ENCODE measurements at regions not wholly inside any gene's neighbourhood (a gene's known extent, or its start where the extent isn't known, plus 50 kb on each side); places are given as distances from the start of the nearest gene placed in this dataset.

GRCh38 chr11:24078018-24078417 lies 418.8 kb upstream of the LUZP2 start:
- no peak for TF ChIP-seq CTCF (IDR thresholded peaks at IDR 0.05; ENCODE audit: insufficient read depth, low read depth, low read length, missing control alignments)
- H3K4me3 ChIP-seq (ENCODE audit: low read depth, low read length), result no peak overlapping the region
- no peak for DNase-seq (ENCODE audit: low read depth)

- no peak for TF ChIP-seq CTCF (IDR thresholded peaks at IDR 0.05; ENCODE audit: insufficient read depth, low read depth, low read length, missing control alignments)
- H3K4me3 ChIP-seq (ENCODE audit: low read depth, low read length), result no peak overlapping the region
- DNase-seq (ENCODE audit: low read depth), result no peak
Measured at GRCh38 chr11:24082241-24082640, 414.6 kb upstream of the LUZP2 start.

- no peak for DNase-seq (ENCODE audit: low read depth)
- no peak overlapping the region for H3K4me3 ChIP-seq (ENCODE audit: low read depth, low read length)
- no peak for TF ChIP-seq CTCF (IDR thresholded peaks at IDR 0.05; ENCODE audit: insufficient read depth, low read depth, low read length, missing control alignments)
Measured at GRCh38 chr11:24082860-24083259, 414.0 kb upstream of the LUZP2 start.

- no peak for DNase-seq (ENCODE audit: low read depth)
- TF ChIP-seq CTCF (IDR thresholded peaks at IDR 0.05; ENCODE audit: insufficient read depth, low read depth, low read length, missing control alignments), result no peak
Measured at GRCh38 chr11:24084956-24085355, 411.9 kb upstream of the LUZP2 start.

GRCh38 chr11:24086921-24087320 lies 409.9 kb upstream of the LUZP2 start:
- no peak overlapping the region for H3K4me3 ChIP-seq (ENCODE audit: low read depth, low read length)
- no peak for DNase-seq (ENCODE audit: low read depth)
- no peak for TF ChIP-seq CTCF (IDR thresholded peaks at IDR 0.05; ENCODE audit: insufficient read depth, low read depth, low read length, missing control alignments)

More at GRCh38 chr11:24084956-24085355, 411.9 kb upstream of the LUZP2 start:
- H3K4me3 ChIP-seq (ENCODE audit: low read depth, low read length), result no peak overlapping the region

- DNase-seq (ENCODE audit: low read depth), result no peak
- no peak overlapping the region for H3K4me3 ChIP-seq (ENCODE audit: low read depth, low read length)
- no peak for TF ChIP-seq CTCF (IDR thresholded peaks at IDR 0.05; ENCODE audit: insufficient read depth, low read depth, low read length, missing control alignments)
Measured at GRCh38 chr11:24091594-24091993, 405.3 kb upstream of the LUZP2 start.

- TF ChIP-seq CTCF (IDR thresholded peaks at IDR 0.05; ENCODE audit: insufficient read depth, low read depth, low read length, missing control alignments), result no peak
- no peak for DNase-seq (ENCODE audit: low read depth)
- no peak overlapping the region for H3K4me3 ChIP-seq (ENCODE audit: low read depth, low read length)
Measured at GRCh38 chr11:24093375-24093774, 403.5 kb upstream of the LUZP2 start.

All from GM12865 (cell line).